ENCODE measurements at regions not wholly inside any gene's neighbourhood (a gene's known extent, or its start where the extent isn't known, plus 50 kb on each side); places are given as distances from the start of the nearest gene placed in this dataset.

- DNase-seq (ENCODE audit: low read depth) = no peak
- TF ChIP-seq, protein P1, sequence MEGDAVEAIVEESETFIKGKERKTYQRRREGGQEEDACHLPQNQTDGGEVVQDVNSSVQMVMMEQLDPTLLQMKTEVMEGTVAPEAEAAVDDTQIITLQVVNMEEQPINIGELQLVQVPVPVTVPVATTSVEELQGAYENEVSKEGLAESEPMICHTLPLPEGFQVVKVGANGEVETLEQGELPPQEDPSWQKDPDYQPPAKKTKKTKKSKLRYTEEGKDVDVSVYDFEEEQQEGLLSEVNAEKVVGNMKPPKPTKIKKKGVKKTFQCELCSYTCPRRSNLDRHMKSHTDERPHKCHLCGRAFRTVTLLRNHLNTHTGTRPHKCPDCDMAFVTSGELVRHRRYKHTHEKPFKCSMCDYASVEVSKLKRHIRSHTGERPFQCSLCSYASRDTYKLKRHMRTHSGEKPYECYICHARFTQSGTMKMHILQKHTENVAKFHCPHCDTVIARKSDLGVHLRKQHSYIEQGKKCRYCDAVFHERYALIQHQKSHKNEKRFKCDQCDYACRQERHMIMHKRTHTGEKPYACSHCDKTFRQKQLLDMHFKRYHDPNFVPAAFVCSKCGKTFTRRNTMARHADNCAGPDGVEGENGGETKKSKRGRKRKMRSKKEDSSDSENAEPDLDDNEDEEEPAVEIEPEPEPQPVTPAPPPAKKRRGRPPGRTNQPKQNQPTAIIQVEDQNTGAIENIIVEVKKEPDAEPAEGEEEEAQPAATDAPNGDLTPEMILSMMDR (conservative IDR thresholded peaks at IDR 0.05; ENCODE audit: low read depth, low read length) = no peak
Observed at GRCh38 chr2:48874282-48874681, 118.8 kb upstream of the LHCGR start.

DNA sequence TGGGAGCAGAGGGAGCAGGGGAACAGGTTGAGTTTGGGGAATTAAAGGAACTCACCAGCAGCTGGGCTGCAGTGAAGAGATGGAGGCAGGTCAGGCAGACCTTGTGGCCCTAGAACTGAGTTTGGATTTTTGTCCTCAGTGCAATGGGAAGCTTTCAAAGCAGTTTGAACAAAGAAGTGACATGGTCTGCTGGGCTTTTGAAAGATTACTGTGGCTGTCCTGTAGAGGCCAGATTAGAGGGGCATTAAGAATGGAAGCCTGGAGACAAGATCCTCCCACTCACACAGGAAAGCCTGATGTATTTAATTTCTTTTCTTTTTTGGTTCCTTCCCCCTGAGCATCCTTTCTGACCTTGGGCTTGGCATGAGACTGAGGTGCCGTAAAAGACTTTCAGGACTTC lies 118.1 kb upstream of the LHCGR start:
- no peak for DNase-seq (ENCODE audit: low read depth)
- H3K4me3 ChIP-seq (ENCODE audit: low read depth, low read length) = no peak overlapping the region
- TF ChIP-seq, protein P1 (conservative IDR thresholded peaks at IDR 0.05; ENCODE audit: low read depth, low read length) = no peak

More at GRCh38 chr2:48874282-48874681, 118.8 kb upstream of the LHCGR start:
- H3K4me3 ChIP-seq (ENCODE audit: low read depth, low read length) = no peak overlapping the region

- TF ChIP-seq, protein P1 (conservative IDR thresholded peaks at IDR 0.05; ENCODE audit: low read depth, low read length) = no peak
- DNase-seq (ENCODE audit: low read depth) = no peak
- H3K4me3 ChIP-seq (ENCODE audit: low read depth, low read length) = no peak overlapping the region
Observed at GRCh38 chr2:48870942-48871341, 115.4 kb upstream of the LHCGR start.

- no peak overlapping the region for H3K4me3 ChIP-seq (ENCODE audit: low read depth, low read length)
- no peak for DNase-seq (ENCODE audit: low read depth)
- TF ChIP-seq, protein P1 (conservative IDR thresholded peaks at IDR 0.05; ENCODE audit: low read depth, low read length) = no peak
Observed at GRCh38 chr2:48870503-48870902, 115.0 kb upstream of the LHCGR start.

- TF ChIP-seq, protein P1 (conservative IDR thresholded peaks at IDR 0.05; ENCODE audit: low read depth, low read length) = no peak
- H3K4me3 ChIP-seq (ENCODE audit: low read depth, low read length) = no peak overlapping the region
Observed at GRCh38 chr2:48865704-48866103, 110.2 kb upstream of the LHCGR start.

GRCh38 chr2:48860380-48860779 lies 104.9 kb upstream of the LHCGR start:
- H3K4me3 ChIP-seq (ENCODE audit: low read depth, low read length) = no peak overlapping the region
- TF ChIP-seq, protein P1 (conservative IDR thresholded peaks at IDR 0.05; ENCODE audit: low read depth, low read length) = no peak
- DNase-seq (ENCODE audit: low read depth) = no peak

More at GRCh38 chr2:48865704-48866103, 110.2 kb upstream of the LHCGR start:
- no peak for DNase-seq (ENCODE audit: low read depth)

GRCh38 chr2:48856657-48857056 lies 101.1 kb upstream of the LHCGR start:
- TF ChIP-seq, protein P1 (conservative IDR thresholded peaks at IDR 0.05; ENCODE audit: low read depth, low read length) = no peak
- no peak overlapping the region for H3K4me3 ChIP-seq (ENCODE audit: low read depth, low read length)
- DNase-seq (ENCODE audit: low read depth) = no peak

Measured in epithelial cell of proximal tubule (primary cell).